Activated CD4-positive, alpha-beta T cell treated with anti-CD3 and anti-CD28 coated beads, Interleukin-2, amount 50 U/mL, for 1 hour (primary cell): ENCODE measurements at regions not wholly inside any gene's neighbourhood (a gene's known extent, or its start where the extent isn't known, plus 50 kb on each side); places are given as distances from the start of the nearest gene placed in this dataset.
A peak's percentile ranks its signal among the peaks of the same experiment; 100 is the strongest.
"Not testable (repeated sequence)": the region's sequence is repeated elsewhere in the genome, so short reads cannot be mapped to it uniquely, and the experiment has no call there.

ENCODE experiments used
- DNase-seq: peaks from one replicate; pipeline ENCODE4 v3.0.0-alpha.2; 2020

DNA sequence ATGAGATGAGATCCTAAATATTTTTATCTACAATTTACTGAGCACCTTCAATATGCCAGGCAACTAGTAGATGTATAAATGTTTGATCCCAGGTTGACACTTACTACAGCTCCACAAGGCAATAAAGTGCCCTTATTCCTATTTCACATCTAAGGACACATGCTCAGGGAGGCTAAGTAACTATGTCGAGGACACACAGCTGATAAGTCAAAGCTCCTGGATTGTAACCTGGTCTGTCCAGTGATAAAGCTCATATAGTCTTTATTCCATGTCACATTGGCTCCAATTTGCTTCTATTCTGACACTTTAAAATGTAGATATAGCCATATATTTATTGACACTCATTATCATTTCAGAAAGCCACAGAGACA is 93.8 kb upstream of the BMAL1 start:
- no peak for DNase-seq

DNA sequence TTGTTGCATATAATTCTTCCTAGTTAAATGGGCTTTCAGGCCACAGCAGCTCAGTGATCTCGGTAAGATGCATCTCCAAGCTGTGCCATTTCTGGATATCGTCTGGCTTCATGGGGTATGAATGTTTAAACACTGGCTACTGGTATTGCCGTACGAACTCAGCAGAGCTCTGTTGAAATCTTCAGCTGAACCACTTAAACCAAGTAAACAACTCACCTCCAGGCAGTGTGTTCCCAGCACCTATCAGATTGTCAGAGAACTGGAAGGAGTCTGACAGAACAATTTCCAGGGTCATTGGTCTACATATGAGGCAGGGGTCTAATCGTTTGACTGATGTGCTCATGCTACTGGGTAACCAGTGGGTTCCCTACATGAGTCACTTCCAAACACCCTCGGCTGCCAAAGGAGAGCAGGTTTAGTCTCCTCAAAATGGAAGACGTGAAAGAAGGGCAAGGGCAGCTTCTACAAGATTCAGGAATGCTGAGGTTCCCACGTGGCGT is 93.2 kb upstream of the BMAL1 start:
- no peak for DNase-seq

DNA sequence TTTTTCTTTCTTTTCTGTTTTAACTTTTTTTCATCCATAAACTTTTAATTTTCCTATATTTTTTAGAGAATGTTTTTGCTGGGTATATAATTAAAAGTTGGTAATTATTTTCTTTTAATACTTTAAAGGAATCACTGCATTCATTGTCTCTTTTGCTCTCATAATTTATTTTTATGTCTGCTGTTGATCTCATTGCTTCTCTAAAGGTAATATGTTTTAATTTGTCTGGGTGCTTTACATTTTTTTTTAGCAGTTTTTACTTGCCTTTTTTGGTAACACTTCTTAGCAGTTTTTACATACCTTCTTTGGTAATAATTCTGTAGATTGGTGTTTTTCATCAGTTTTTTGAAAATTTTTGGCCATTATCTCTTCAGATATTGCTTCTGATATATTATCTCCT is 89.4 kb upstream of the BMAL1 start:
- no peak for DNase-seq

DNA sequence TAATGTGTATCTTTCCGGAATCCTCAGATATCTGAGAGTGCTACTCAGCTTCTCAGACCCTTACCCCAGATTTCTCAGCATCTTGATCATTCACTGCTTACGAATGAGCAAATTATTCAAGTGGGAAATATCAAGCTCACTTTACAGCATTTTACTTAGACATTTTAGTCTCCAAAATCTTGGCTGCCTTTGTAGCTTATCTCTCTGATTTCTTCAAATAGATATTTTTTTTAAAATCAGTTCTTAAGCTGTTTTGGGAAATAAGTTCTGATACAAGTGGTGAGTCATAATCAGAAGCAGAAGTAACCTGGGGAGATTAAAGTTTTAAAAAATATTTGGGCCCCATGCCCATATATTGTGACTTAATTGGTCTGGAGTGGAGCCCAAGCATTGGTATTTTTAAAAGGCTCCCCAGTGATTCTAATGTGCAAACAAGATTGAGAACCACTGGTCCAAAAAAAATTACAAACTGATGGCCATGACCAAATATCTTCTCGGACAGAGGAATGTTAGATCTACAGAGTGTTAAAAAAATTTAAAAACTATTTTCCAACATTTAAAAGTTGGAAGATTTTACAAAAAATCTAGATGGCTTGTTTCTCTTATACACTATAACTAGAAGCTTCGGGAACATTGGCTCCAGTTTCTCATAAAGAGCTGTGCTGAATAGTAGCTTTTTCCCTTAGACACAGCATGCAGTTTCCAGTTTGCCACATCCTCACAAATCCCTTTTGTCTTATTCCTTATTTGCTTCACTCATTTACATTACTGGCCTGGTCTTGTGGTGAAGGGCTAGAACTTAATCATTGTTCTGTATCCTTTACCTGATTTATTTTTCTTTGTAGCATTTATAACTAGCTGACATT is 87.8 kb upstream of the BMAL1 start:
- DNase-seq: no peak

DNA sequence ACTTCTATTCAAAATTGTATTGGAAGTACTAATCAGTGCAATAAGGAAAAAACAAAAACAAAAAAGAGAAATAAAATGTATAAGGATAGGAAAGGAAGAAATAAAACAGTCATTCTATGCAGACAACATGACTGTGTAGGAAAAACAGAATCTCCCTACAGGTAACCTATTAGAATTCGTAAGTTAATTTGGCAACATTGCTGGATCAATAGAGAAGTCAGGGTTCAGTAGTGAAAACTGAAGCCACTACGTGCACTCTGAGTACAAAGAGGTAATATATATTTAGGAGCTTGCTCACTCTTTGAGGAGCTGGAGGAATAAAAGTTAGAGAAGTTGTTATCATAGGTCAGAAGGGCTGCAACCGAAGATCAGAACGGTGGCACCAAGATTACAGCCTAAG is 84.0 kb upstream of the BMAL1 start:
- no peak for DNase-seq

DNA sequence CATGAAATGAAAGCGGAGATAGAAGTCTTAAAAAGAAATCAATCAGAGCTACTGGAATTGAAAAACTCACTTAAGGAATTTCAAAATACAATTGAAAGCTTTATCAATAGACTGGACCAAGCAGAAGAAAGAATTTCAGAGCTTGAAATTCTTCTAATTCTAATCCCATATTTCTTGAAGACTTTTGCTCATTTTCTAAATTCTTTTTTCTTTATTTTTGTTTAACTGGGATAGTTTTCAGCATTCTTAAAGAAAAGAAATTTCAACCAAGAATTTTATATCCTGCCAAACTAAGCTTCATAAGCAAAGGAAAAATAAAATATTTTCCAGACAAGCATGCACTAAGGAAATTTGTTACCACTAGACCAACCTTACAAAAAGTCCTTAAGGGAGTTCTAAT is 80.2 kb upstream of the BMAL1 start:
- DNase-seq: not testable (repeated sequence)

DNA sequence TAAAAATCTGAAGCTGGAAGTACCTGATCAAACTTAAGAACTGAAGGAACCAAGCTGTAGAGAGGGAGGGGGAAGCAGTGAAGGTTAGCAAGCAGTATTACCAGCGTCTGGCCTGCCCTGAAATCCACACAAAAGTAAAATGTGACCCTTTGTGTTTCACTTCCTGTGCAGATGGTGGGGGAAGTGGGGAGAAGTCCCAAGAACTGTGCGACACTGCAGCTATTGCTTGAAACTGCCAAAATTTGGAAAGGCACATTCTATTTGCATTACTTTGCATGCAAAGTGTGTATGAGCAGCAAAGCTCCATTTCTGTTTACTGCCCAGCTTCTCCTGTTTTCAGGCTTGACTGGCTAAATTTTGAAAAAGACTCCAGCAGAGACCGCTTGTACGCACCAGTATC is 72.1 kb upstream of the BMAL1 start:
- DNase-seq: no peak

DNA sequence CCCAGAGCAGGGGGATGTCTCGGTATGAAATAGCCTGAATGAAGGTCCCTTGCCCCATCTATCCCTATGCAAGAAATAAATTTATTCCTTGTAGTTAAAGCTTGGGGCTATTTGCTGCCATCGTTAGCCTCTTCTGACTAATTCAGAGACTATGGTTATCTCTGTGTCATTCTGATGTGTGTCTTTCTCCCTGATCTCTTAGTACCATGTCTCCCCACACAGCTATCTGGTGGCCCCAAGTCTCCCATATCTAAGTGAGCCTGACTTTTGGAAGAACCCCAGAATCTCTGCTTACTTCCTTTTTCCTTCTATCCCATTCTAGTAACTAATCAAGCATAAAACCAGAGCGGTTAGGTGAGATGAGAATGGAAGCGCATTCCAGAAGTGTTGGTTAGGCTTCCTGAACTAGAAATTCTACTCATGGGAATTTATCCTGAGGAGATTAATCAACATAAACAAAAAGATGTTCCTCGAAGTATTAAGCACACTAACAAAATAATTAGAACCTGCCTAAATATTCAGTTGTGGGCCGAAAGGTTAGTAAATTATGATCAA is 71.4 kb upstream of the BMAL1 start:
- no peak for DNase-seq

DNA sequence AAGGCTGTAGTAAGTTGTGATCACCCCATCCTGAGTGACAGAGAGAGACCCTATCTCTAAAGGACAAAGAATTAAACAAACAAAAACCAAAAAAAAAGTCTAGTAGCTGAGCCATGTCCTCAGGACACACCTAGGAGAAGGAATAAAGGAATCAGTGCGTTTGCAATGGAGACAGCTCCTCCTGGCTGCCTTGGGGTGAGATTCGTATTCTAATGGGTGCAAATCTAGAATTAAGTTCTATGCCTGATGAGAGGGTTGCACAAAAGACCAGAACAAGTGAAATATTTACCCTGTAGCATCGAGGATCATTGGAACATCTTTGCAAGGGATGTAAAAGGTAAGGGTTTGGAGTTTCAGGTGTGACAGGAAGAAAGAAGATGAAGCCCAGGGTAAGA is 70.3 kb upstream of the BMAL1 start:
- no peak for DNase-seq

DNA sequence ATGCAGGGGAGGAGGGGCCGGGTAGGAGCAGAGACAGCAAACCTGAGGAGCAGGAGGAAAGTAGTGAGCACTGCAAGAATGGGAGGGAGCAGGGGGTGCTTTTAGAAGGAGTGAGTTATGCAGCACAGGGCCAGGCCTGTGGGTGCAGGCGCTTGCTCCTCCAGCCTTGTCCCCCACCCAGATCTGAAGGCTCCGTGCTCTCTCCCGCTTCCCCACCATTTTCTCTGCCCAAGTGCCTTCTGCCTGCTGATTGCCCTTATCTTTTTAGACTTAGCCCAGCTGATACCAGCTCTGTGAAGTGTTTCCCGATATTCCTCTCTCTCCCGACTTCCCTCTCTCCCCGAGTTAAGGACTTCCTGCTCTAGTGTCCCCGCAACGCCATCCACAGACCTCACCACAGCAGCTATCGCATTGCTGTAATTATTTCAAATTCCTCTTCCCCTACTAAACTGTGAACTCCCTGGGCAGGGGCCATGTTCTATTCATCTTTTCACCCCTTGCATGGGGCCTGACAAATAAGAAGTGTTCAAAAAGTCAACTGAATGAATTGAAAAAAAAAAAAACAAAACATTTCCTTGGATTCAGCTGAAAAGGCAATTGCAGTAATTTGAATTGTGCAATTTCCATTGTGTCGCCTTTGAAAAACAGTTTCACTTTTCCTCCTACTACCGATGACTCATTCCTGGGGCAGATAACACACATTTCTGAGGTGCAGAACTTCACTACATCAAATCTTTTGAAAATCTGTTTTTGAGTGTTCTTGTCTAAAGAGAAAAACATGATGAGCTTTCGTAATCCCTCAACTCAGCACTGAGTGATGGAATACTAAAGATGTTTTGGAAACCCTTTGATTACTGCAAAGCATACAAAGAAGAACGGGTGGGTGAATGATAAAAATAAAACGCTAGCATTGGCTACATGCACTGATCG is 69.7 kb upstream of the BMAL1 start:
- DNase-seq: peak; percentile 4

DNA sequence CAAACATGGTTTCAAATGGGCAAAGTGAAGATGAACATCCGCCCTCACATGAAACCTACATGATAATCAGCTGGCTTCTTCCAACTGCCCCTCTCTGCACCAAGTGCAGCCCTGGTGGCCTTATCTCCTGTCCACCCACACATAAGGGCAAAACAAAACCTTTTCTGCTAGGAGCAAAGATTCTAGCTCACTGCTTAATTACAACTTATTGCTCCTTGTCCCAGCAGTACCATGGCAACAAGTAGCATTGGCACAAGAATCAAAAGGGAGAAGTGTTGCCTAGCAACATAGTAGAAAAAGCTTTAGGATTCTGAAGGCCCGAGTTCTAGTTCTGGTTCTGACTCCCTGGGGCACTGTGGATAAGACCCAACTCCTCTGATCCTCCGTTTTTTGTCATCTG is 68.7 kb upstream of the BMAL1 start:
- no peak for DNase-seq

DNA sequence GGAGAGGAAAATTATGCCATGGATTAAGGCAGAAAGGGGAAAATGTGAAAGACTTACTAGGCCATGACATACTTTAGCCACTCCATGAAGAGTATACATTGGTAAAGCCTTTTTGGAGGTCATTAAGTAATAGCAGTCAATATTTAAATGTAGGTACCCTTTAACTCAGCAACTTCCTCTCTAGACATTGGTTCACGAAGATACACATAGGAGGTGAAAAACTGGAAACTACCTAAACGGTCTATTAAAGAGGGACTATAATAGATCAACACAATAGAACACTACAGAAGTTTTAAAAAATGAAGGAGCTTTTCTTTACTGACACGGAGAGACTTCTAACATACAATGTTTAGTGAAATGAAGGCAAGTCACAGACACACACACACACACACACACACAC is 68.2 kb upstream of the BMAL1 start:
- no peak for DNase-seq

DNA sequence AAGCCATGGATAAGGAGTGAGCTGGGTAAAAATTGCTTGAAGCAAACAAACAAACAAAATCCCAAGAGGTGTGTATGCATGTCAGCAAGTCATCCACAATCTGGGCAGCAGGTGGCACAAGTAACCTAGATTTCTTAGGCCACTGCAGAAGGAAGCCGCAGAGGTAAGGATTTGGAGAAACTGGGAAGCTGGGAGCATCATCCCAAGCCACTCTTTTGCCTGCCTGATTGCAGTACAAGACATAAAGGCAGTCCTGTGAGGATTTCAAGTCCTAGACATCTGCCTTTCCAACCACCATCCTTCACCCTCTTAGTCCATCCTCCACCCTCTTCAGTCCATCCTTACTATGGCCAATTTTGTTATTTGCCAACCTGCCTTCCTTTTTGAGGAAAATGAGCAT is 67.2 kb upstream of the BMAL1 start:
- DNase-seq: peak; percentile 25

DNA sequence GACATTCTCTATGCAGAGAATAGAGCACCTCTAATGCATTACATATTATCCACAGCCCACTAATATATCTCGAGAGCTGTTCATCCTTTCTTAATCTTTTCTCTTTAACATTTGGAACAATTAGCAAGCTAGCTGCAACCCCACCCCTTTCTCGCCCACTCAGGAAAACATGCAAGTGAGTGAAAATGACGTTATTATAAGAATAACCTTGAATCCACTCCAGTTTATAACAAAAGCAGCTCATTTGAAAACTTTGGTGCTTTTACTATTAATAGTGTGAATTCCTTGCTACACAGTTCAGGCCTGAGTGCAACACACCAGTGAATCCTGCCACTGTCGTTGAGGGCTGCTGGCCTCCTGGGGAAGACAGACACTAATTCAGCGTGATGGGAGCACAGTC is 63.3 kb upstream of the BMAL1 start:
- no peak for DNase-seq

DNA sequence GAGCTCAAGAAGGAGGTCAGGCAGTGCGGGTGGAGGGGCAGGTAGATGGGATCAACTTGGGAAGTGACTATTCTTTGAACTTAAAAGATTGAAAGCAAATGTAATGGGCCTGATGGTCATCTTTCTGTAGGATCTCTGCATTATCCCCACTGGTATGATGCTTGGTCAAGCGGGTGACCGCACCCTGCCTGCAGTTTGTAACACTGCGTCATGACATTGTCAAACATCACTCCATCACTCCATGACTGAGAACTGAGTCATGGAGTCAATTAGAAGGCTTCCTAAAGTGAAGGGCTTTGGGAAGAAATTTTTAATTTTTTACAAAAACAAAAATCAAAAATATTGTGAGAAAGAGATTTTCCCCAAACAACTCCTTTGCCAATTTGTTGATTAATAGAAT is 62.4 kb upstream of the BMAL1 start:
- no peak for DNase-seq

DNA sequence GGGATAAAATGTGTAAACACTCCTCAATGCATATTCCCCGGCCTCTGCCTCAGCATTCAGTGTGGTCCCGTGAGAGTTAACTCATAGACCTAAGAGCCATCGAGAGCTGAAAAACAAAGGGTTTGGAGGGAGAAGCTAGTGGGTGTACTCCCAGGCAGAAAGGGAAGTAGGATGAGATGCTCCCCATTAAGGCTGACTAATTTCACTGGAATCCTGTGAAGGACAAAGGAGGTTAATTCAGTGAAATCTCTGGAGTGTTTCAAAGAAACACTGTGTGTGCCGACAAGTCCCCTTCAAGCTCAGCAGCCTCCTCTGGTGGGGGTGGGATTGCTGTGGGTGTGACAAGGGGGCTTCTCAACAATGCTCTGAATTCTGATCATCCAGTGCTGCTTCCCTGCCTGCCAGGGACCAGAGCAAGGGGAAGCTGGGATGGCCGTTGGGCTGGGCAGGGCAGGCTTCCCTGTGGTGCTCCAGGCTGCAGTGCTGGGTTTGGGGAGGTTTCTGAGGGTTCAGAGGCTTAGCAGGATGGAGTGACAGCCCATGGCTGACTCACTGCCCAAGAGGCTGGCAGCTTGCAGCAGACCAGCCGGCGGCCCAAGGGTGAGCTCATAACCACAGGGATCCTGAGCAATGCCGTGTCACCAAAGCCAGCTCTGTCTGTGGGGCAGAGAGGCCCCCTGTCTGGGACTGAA is 61.4 kb upstream of the BMAL1 start:
- no peak for DNase-seq

DNA sequence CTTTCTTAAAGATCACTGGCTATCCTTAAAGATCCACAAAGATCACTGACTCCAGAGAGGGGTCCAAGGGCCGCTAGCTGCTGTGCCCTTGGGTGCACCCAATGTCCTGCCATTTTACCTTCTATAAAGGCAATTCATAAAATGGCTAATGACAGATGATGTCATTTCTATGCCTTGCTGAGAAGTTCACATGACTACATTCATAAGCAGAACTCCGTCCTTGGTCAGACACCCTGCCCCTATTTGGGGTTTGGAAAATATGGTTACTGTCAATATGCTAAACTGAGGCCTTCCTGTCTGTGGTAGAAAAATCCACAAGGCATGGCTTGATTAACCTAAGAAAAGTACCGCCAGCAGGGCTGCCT is 60.9 kb upstream of the BMAL1 start:
- no peak for DNase-seq

DNA sequence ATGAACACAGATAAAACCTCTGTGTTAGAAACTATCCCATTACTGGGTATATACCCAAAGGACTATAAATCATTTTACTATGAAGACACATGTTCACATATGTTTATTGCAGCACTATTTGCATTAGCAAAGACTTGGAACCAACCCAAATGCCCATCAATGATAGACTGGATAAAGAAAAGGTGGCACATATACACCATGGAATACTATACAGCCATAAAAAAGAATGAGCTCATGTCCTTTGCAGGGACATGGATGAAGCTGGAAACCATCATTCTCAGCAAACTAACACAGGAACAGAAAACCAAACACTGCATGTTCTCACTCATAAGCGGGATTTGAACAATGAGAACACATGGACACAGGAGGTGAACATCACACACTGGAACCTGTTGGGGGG is 58.9 kb upstream of the BMAL1 start:
- not testable (repeated sequence) for DNase-seq

DNA sequence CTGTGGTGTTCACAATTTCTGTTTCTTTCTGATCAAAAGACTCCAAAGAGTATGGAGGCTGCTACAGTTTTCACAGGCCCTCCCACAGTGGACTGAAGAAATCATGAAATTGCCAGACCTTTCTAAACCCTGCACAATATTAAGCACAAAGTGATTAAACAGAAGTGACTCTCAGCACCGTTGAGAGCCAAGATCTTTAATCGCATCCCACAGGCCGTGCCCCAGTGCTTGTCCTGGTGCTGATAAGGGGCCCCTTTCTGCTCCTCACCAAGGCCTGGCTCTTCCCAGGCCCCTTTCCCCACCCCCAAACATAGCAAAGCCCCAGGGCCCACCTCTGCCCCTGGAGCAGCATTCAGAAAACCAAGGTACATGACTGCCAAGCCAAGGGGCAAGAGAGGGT is 57.4 kb upstream of the BMAL1 start:
- no peak for DNase-seq

DNA sequence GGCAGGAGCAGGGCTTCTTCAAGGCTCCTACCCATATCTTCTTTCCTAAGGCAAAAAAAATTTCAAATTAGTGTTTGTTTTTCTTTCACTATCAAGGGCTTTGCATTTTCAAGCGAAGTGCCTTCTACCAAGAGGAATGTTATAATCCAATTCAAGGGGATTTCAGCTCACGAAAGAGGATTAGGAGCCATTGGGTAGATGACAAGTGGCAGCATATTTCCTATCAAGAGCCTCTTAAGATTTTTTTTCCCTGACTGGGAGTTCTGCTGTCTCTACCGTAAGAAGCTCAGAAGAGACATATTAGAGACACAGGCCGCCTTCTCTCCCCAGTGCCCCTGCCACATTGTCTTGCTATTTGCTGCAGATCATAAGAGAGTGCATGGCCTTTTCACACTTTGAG is 55.9 kb upstream of the BMAL1 start:
- DNase-seq: no peak

DNA sequence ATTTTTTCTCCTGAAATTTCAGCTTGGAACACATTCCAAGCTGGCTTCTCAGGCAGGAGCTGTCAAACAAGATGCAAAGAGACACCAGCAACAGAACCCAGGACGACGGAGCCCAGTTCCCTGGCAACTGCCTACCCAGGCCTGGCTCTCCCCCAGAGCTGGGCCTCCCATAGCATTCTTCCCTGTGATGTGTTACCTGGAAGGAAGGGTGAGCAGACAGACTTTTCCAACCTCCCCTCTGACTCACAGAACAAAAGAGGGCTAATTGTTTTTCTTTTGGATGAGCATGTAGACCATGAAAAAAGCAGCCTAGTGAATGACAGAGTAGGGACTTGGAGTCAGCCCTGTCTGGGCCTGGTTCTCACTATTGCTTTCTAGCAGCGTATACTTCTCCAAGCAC is 55.3 kb upstream of the BMAL1 start:
- DNase-seq: no peak

DNA sequence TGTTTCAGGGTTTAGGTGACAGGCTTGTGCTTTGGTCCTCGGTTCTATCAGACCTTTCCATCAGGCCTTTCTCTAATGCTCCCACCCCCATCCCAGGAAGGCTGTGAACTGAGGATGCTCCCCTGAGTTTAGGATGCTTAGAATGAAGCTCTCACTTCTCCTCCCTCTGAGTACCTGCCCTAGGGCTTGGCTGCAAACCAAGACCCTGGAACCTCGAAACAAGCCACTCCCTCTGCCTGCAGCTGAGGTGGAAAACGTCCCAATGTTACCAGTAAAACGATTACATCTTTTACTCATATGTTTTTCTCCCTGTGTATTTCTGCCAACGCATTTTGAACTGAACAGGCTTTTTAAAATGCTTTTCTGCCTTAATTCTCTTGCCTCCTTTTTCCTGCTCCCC is 54.5 kb upstream of the BMAL1 start:
- no peak for DNase-seq

DNA sequence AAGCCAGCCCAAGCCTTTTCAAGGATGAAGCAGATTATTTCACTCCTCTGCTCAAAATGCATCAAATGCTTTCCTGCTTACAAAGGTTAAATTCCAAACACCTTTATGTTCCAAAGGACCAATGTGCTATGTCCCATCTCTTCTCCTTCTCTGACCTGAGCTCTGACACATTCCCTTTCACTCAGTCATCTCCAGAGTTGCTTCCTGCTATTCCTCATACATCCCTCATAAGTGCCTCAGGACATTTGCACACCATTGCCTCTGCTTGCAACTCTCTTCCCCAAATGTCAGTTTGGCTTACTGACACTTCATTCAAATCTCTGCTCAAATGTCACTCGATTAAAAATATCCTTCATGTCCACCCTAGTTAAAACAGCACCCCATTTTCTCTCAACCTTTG is 53.3 kb upstream of the BMAL1 start:
- DNase-seq: no peak
